GM19324 (cell line): ENCODE measurements at regions not wholly inside any gene's neighbourhood (a gene's known extent, or its start where the extent isn't known, plus 50 kb on each side); places are given as distances from the start of the nearest gene placed in this dataset.
"Not testable (repeated sequence)": the region's sequence is repeated elsewhere in the genome, so short reads cannot be mapped to it uniquely, and the experiment has no call there.

Source experiments
- ATAC-seq: cut with Tn5 transposase; IDR thresholded peaks from one replicate; pipeline ENCODE4 v1.9.1; 2021; ENCODE audit warnings: mild to moderate bottlenecking, moderate library complexity; ENCODE audit not compliant: unreplicated experiment, low FRiP score

- no peak for ATAC-seq
Measured at GRCh38 chr1:238787471-238787870, 598.9 kb upstream of the CHRM3 start.

- no peak for ATAC-seq
Measured at GRCh38 chr1:238783633-238784032, 602.7 kb upstream of the CHRM3 start.

GRCh38 chr1:238779716-238780115, 606.7 kb upstream of the CHRM3 start:
- no peak for ATAC-seq

GRCh38 chr1:238778113-238778512, 608.3 kb upstream of the CHRM3 start:
- no peak for ATAC-seq

GRCh38 chr1:238777551-238777950, 608.8 kb upstream of the CHRM3 start:
- no peak for ATAC-seq

- ATAC-seq: no peak
Measured at GRCh38 chr1:238776126-238776525, 610.2 kb upstream of the CHRM3 start.

GRCh38 chr1:238772322-238772721, 614.0 kb upstream of the CHRM3 start:
- no peak for ATAC-seq

GRCh38 chr1:238767321-238767720, 619.0 kb upstream of the CHRM3 start:
- ATAC-seq: no peak

- no peak for ATAC-seq
Measured at GRCh38 chr1:238764779-238765178, 621.6 kb upstream of the CHRM3 start.

GRCh38 chr1:238753252-238753651, 633.1 kb upstream of the CHRM3 start:
- no peak for ATAC-seq

- ATAC-seq: no peak
Measured at GRCh38 chr1:238752327-238752726, 634.0 kb upstream of the CHRM3 start.

GRCh38 chr1:238745069-238745468, 641.3 kb upstream of the CHRM3 start:
- ATAC-seq: no peak

GRCh38 chr1:238738892-238739291, 647.5 kb upstream of the CHRM3 start:
- ATAC-seq: no peak

GRCh38 chr1:238727670-238728069, 658.7 kb upstream of the CHRM3 start:
- no peak for ATAC-seq

GRCh38 chr1:238722812-238723211, 663.6 kb upstream of the CHRM3 start:
- no peak for ATAC-seq

GRCh38 chr1:238710697-238711096, 675.7 kb upstream of the CHRM3 start:
- ATAC-seq: no peak

- ATAC-seq: no peak
Measured at GRCh38 chr1:238701024-238701423, 685.3 kb upstream of the CHRM3 start.

GRCh38 chr1:238690415-238690814, 696.0 kb upstream of the CHRM3 start:
- ATAC-seq: no peak

- not testable (repeated sequence) for ATAC-seq
Measured at GRCh38 chr1:238684576-238684975, 701.8 kb upstream of the CHRM3 start.

- ATAC-seq: no peak
Measured at GRCh38 chr1:238681451-238681850, 704.9 kb upstream of the CHRM3 start.

GRCh38 chr1:238681021-238681420, 705.3 kb upstream of the CHRM3 start:
- ATAC-seq: no peak

- no peak for ATAC-seq
Measured at GRCh38 chr1:238677567-238677966, 708.8 kb upstream of the CHRM3 start.

- ATAC-seq: no peak
Measured at GRCh38 chr1:238675221-238675620, 711.1 kb upstream of the CHRM3 start.
